HepG2 (cell line): ENCODE measurements at regions not wholly inside any gene's neighbourhood (a gene's known extent, or its start where the extent isn't known, plus 50 kb on each side); places are given as distances from the start of the nearest gene placed in this dataset.
A peak's percentile ranks its signal among the peaks of the same experiment; 100 is the strongest.

ENCODE experiments used
- AHDC1 ChIP-seq: sonication (generic); formaldehyde crosslinking; IDR thresholded peaks from 2 replicates; pipeline ENCODE4 v1.5.1; 2020; ENCODE audit warnings: mild to moderate bottlenecking, missing genetic modification reagents, borderline replicate concordance
- BATF2 ChIP-seq: sonication (generic); formaldehyde crosslinking; IDR thresholded peaks from 2 replicates; pipeline ENCODE4 v1.8.0; 2022; ENCODE audit warnings: mild to moderate bottlenecking, missing genetic modification reagents, moderate library complexity
- GATA4 ChIP-seq: sonication (generic); IDR thresholded peaks from 2 replicates; pipeline ENCODE4 v1.6.1; 2016; ENCODE audit warnings: antibody characterized with exemption, low read depth, borderline replicate concordance
- GATAD2A ChIP-seq: IDR thresholded peaks from 2 replicates; pipeline ENCODE4 v1.6.1; 2016
- HDAC2 ChIP-seq: sonication (generic); formaldehyde crosslinking; IDR thresholded peaks from 2 replicates; pipeline ENCODE4 v1.4.0; 2020; ENCODE audit warnings: missing genetic modification reagents
- HINFP ChIP-seq: sonication (generic); formaldehyde crosslinking; IDR thresholded peaks from 2 replicates; pipeline ENCODE4 v1.4.0; 2020; ENCODE audit warnings: low read depth, mild to moderate bottlenecking, missing genetic modification reagents
- HOMEZ ChIP-seq: IDR thresholded peaks from 2 replicates; pipeline ENCODE4 v1.6.1; 2016; ENCODE audit warnings: low read depth
- HOXA5 ChIP-seq: sonication (generic); formaldehyde crosslinking; IDR thresholded peaks from 2 replicates; pipeline ENCODE4 v1.4.0; 2020; ENCODE audit warnings: missing genetic modification reagents
- MEIS2 ChIP-seq: sonication (generic); formaldehyde crosslinking; IDR thresholded peaks from 2 replicates; pipeline ENCODE4 v1.9.0; 2021; ENCODE audit warnings: mild to moderate bottlenecking, missing genetic modification reagents
- MTF1 ChIP-seq: sonication (generic); formaldehyde crosslinking; IDR thresholded peaks from 2 replicates; pipeline ENCODE4 v1.5.0; 2020; ENCODE audit warnings: missing genetic modification reagents
- NCOR1 ChIP-seq: fragments of 200-600 bp; sonication (generic); IDR thresholded peaks from 2 replicates; pipeline ENCODE4 v1.7.0; 2017; ENCODE audit warnings: antibody characterized with exemption, low read length, borderline replicate concordance
- NFE2 ChIP-seq: sonication (generic); formaldehyde crosslinking; IDR thresholded peaks from 2 replicates; pipeline ENCODE4 v1.4.0; 2020; ENCODE audit warnings: missing genetic modification reagents
- RFXANK ChIP-seq: IDR thresholded peaks from 2 replicates; pipeline ENCODE4 v1.6.1; 2016
- SMAD3 ChIP-seq: sonication (generic); formaldehyde crosslinking; IDR thresholded peaks from 2 replicates; pipeline ENCODE4 v1.4.0; 2020; ENCODE audit warnings: missing genetic modification reagents
- TFE3 ChIP-seq: IDR thresholded peaks from 2 replicates; pipeline ENCODE4 v1.6.1; 2016
- ZFY ChIP-seq: sonication (generic); formaldehyde crosslinking; IDR thresholded peaks from 2 replicates; pipeline ENCODE4 v1.4.0; 2020; ENCODE audit warnings: missing genetic modification reagents
- ZNF263 ChIP-seq: sonication (generic); formaldehyde crosslinking; IDR thresholded peaks from 2 replicates; pipeline ENCODE4 v1.4.0; 2020; ENCODE audit warnings: missing genetic modification reagents
- ZNF296 ChIP-seq: sonication (generic); formaldehyde crosslinking; conservative IDR thresholded peaks from 2 replicates; pipeline ENCODE4 v1.5.0; 2020; ENCODE audit warnings: mild to moderate bottlenecking, missing genetic modification reagents
- ZNF460 ChIP-seq: sonication (generic); formaldehyde crosslinking; IDR thresholded peaks from 2 replicates; pipeline ENCODE4 v1.5.1; 2020; ENCODE audit warnings: missing genetic modification reagents, mild to moderate bottlenecking, borderline replicate concordance

GRCh38 chr7:138226001-138226476 is 149.8 kb downstream of the AKR1D1 start (continued):
- TF ChIP-seq AHDC1 (CRISPR knock-in tag) (peak; percentile 27; the same call in 1 of the 2 replicates), HOXA5 (no peak), ZNF460 (CRISPR knock-in tag) (no peak), SMAD3 (CRISPR knock-in tag) (no peak), RFXANK (no peak), MEIS2 (CRISPR knock-in tag) (no peak), BATF2 (CRISPR knock-in tag) (no peak), HDAC2 (CRISPR knock-in tag) (0 out of 2 replicates have a peak, but pooled peaks have one; percentile 24), NCOR1 (no peak), HINFP (CRISPR knock-in tag) (no peak), ZNF263 (no peak), ZNF296 (CRISPR knock-in tag) (no peak), GATAD2A (CRISPR knock-in tag) (peak; percentile 37; the same call in 1 of the 2 replicates), NFE2 (CRISPR knock-in tag) (no peak), TFE3 (CRISPR knock-in tag) (no peak), GATA4 (no peak), ZFY (CRISPR knock-in tag) (peak; percentile 53), HOMEZ (CRISPR knock-in tag) (peak; percentile 56; the same call in 1 of the 2 replicates), MTF1 (CRISPR knock-in tag) (no peak)
